OCI-LY3 (cell line): ENCODE measurements at regions not wholly inside any gene's neighbourhood (a gene's known extent, or its start where the extent isn't known, plus 50 kb on each side); places are given as distances from the start of the nearest gene placed in this dataset.

ENCODE experiments used
- EZH2phosphoT487 ChIP-seq: fragments of 200-600 bp; shearing (Covaris generic); IDR thresholded peaks from 2 replicates; pipeline ENCODE4 v1.6.1; 2018; ENCODE audit warnings: antibody characterized with exemption, mixed run types, low read depth
- TF ChIP-seq, protein P1 (sequence below): fragments of 200-600, 300-600 bp; sonication (generic); IDR thresholded peaks from 2 replicates; pipeline ENCODE4 v1.5.1; 2014; ENCODE audit warnings: antibody characterized with exemption, low read length, low read depth

DNA sequence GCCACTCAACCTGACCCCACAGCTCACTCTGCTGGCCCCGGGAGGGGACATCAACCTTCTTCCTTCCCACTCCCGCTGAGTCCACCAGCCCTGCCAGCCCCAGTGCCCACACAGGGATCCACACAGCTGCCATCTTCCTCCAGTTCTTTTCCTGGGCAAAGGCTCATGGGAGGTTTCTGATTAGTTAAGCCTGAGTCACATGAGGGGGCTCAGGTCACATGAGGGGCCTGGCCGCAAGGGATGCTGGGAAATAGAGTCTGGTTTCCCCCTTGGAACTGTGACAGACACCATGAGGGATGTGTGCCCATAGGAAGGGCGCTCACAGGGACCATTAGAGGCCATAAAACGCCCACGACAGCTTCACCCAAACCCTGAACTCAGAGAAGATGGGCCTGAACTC is 228.7 kb upstream of the SFSWAP start:
- TF ChIP-seq EZH2phosphoT487, result no peak
- TF ChIP-seq, protein P1, sequence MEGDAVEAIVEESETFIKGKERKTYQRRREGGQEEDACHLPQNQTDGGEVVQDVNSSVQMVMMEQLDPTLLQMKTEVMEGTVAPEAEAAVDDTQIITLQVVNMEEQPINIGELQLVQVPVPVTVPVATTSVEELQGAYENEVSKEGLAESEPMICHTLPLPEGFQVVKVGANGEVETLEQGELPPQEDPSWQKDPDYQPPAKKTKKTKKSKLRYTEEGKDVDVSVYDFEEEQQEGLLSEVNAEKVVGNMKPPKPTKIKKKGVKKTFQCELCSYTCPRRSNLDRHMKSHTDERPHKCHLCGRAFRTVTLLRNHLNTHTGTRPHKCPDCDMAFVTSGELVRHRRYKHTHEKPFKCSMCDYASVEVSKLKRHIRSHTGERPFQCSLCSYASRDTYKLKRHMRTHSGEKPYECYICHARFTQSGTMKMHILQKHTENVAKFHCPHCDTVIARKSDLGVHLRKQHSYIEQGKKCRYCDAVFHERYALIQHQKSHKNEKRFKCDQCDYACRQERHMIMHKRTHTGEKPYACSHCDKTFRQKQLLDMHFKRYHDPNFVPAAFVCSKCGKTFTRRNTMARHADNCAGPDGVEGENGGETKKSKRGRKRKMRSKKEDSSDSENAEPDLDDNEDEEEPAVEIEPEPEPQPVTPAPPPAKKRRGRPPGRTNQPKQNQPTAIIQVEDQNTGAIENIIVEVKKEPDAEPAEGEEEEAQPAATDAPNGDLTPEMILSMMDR, result no peak
